Natural killer cell (primary cell): ENCODE measurements at regions not wholly inside any gene's neighbourhood (a gene's known extent, or its start where the extent isn't known, plus 50 kb on each side); places are given as distances from the start of the nearest gene placed in this dataset.

Experiments used
- ATAC-seq, 3 donors: fragments of 150-1000 bp in 2 of 3; fragments of 200-7000 bp in 1 of 3; cut with Tn5 transposase; 1 replicate in 1 of 3; 2 replicates in 2 of 3; pipeline ENCODE4 v1.10.0; 2021; ENCODE audit warnings: mild to moderate bottlenecking in 2 of 3, moderate library complexity in 2 of 3
- DNase-seq, 2 donors: peaks; one replicate each; pipeline versions ENCODE4 v3.0.0 to v3.0.0-alpha.2; 2013 to 2021; ENCODE audit warnings: mixed read lengths in 1 of 2
- H3K27ac ChIP-seq: one replicate; pipeline ENCODE4 v1.5.1; 2013; ENCODE audit warnings: mild to moderate bottlenecking, low read length
- H3K27me3 ChIP-seq: one replicate; pipeline ENCODE4 v1.6.1; 2013; ENCODE audit warnings: low read length; ENCODE audit not compliant: control insufficient read depth, insufficient read depth
- H3K36me3 ChIP-seq: one replicate; pipeline ENCODE4 v1.6.1; 2013; ENCODE audit warnings: low read length; ENCODE audit not compliant: control insufficient read depth, insufficient read depth
- H3K4me1 ChIP-seq: one replicate; pipeline ENCODE4 v1.6.1; 2013; ENCODE audit warnings: low read length; ENCODE audit not compliant: control insufficient read depth, insufficient read depth
- H3K4me3 ChIP-seq: one replicate; pipeline ENCODE4 v1.5.1; 2013; ENCODE audit warnings: low read length
- H3K9me3 ChIP-seq: one replicate; pipeline ENCODE4 v1.6.1; 2013; ENCODE audit warnings: low read length; ENCODE audit not compliant: control insufficient read depth, insufficient read depth
- H3K27ac Mint-ChIP-seq, 2 donors: one replicate each; pipeline ENCODE4 v1.8.0; 2022; ENCODE audit warnings: mild to moderate bottlenecking in 2 of 2, mixed read lengths in 2 of 2, moderate library complexity in 1 of 2
- H3K27me3 Mint-ChIP-seq, 2 donors: one replicate each; pipeline ENCODE4 v1.8.0; 2022; ENCODE audit warnings: low read depth in 2 of 2, mixed read lengths in 2 of 2
- H3K36me3 Mint-ChIP-seq: one replicate; pipeline ENCODE4 v1.8.0; 2022; ENCODE audit warnings: mixed read lengths
- H3K4me1 Mint-ChIP-seq, 2 donors: one replicate each; pipeline ENCODE4 v1.8.0; 2022; ENCODE audit warnings: mixed read lengths in 2 of 2
- H3K4me3 Mint-ChIP-seq: one replicate; pipeline ENCODE4 v1.8.0; 2022; ENCODE audit warnings: mild to moderate bottlenecking, moderate library complexity, mixed read lengths
- H3K9me3 Mint-ChIP-seq, 2 donors: one replicate each; pipeline ENCODE4 v1.8.0; 2022; ENCODE audit warnings: mixed read lengths in 2 of 2
- WGBS: methylation state at CpG from one replicate; pipeline ENCODE4 v1.1.7; 2013; ENCODE audit warnings: missing lambda C conversion rate; ENCODE audit not compliant: insufficient coverage; 5-methylcytosine and 5-hydroxymethylcytosine counted together
- intact Hi-C: fragments of 100-400 bp; cut with micrococcal nuclease; formaldehyde crosslinking; loops from one replicate; pipeline ENCODE4 v1.14.2; 2022
- TF ChIP-seq, protein P1 (sequence below): fragments of 200-600 bp; IDR thresholded peaks from one replicate; pipeline ENCODE4 v1.8.0; 2022; ENCODE audit warnings: antibody characterized with exemption

DNA sequence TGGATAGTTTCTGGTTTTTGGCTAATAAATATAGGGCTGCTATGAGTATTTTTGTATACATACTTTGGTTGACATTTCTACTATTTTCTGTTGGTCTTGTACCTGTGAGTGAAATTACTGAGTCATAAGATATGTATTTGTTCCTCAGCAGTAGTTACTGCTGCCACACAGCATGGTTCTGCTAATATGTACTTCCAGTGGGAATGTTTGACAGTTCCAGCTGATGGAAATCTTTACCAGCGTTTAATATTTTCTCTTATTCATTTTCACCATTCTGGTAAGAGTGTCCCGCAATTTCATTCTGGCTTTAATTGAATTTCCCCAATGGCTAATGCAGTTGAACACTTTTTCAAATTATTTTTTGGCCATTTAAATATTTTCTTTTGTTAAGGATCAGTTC is 57.9 kb upstream of the IL1R1 start:
- no peaks in the 10 kb centered on the region for H3K27me3 ChIP-seq
- DNase-seq (no peak), ATAC-seq (no peak)
- intact Hi-C loops: no loop called here
- Mint-ChIP-seq H3K27me3 (peaks cover 5 to 36% of the 10 kb centered on the region in 2 donors), H3K4me1 (peaks cover 18 to 25% of the 10 kb centered on the region in 2 donors), H3K4me3 (no peak overlapping the region), H3K36me3 (no peaks in the 10 kb centered on the region), H3K9me3 (no peaks in the 10 kb centered on the region), H3K27ac (no peak overlapping the region)
- H3K4me3 ChIP-seq: no peak overlapping the region
- no peaks in the 10 kb centered on the region for H3K9me3 ChIP-seq
- TF ChIP-seq, protein P1, sequence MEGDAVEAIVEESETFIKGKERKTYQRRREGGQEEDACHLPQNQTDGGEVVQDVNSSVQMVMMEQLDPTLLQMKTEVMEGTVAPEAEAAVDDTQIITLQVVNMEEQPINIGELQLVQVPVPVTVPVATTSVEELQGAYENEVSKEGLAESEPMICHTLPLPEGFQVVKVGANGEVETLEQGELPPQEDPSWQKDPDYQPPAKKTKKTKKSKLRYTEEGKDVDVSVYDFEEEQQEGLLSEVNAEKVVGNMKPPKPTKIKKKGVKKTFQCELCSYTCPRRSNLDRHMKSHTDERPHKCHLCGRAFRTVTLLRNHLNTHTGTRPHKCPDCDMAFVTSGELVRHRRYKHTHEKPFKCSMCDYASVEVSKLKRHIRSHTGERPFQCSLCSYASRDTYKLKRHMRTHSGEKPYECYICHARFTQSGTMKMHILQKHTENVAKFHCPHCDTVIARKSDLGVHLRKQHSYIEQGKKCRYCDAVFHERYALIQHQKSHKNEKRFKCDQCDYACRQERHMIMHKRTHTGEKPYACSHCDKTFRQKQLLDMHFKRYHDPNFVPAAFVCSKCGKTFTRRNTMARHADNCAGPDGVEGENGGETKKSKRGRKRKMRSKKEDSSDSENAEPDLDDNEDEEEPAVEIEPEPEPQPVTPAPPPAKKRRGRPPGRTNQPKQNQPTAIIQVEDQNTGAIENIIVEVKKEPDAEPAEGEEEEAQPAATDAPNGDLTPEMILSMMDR: no peak
- H3K4me1 ChIP-seq: peaks cover 21% of the 10 kb centered on the region
- 94% methylated on average over 2 of the region's 2 CpGs for WGBS
- H3K27ac ChIP-seq: no peak overlapping the region
- H3K36me3 ChIP-seq: no peaks in the 10 kb centered on the region

DNA sequence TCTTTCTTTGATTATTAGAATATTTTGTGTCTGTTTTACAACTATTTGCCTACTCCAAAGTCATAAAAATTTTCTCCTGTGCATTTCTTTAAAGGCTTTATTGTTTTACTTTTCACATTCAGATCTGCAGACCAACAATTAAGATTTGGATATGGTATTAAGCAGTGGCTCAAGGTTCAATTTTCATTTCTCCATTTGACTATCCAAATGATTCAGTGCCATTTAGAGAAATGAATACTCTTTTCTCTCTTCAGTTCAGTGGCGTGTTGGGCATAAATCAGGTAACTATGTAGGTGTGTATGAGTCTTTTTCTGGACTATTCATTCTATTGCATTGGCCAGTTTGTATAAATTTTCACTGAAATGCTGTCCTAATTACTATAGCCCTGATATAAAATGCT is 57.3 kb upstream of the IL1R1 start:
- intact Hi-C loops: no loop called here
- peaks cover 2% of the 10 kb centered on the region for H3K36me3 Mint-ChIP-seq
- H3K27ac Mint-ChIP-seq: no peak overlapping the region

DNA sequence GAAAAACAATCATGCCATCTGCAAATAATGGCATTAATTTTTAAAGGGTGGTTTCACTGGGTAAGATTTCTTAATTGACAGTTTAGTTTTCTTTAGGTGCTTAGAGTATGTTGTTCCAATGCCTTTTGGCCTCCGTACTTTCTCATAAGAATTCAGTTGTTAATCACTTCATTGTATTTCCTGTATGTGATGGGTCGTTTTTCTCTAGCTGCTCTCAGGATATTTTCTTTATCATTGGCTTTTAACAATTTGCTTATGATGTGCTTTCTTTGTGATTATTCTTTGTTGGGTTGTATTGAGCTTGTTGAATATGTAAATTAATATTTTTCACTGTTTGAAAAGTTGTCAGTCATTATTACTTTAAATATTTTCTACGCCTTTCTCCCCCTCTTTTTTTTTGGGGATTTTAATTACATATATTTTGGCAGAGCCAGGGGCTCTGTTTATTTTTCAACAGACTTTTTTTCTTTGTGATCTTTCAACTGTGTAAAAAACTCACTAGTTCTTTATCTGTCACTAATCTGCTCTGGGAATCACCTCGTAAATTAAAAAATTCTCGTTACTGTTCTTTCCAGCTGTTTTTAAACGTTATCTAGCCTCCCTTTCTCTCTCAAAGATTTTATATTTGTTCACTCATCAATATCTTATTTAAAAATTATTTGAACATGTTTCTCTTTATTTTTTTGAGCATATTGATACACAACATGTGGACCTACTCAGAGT is 56.2 kb upstream of the IL1R1 start:
- H3K9me3 ChIP-seq: no peaks in the 10 kb centered on the region
- no peak overlapping the region for H3K4me3 ChIP-seq
- no peak overlapping the region for H3K4me3 Mint-ChIP-seq
- peaks cover 11% of the 10 kb centered on the region for H3K36me3 Mint-ChIP-seq
- peaks cover 18 to 22% of the 10 kb centered on the region in 2 donors for H3K4me1 Mint-ChIP-seq
- H3K27ac ChIP-seq: no peak overlapping the region
- H3K27me3 ChIP-seq: no peaks in the 10 kb centered on the region
- peaks cover 18% of the 10 kb centered on the region for H3K4me1 ChIP-seq
- 80% methylated on average over 4 of the region's 6 CpGs for WGBS
- no peaks in the 10 kb centered on the region for H3K36me3 ChIP-seq
- no peak for DNase-seq
- no peak overlapping the region for H3K27ac Mint-ChIP-seq
- ATAC-seq: no peak
- TF ChIP-seq, protein P1: no peak
- peaks cover 2 to 5% of the 10 kb centered on the region in 2 donors for H3K9me3 Mint-ChIP-seq
- peaks cover 6 to 47% of the 10 kb centered on the region in 2 donors for H3K27me3 Mint-ChIP-seq
- intact Hi-C loops: no loop called here

More for the DNA sequence above, 57.3 kb upstream of the IL1R1 start:
- Histone ChIP-seq H3K36me3 (no peaks in the 10 kb centered on the region), H3K9me3 (no peaks in the 10 kb centered on the region), H3K4me3 (no peak overlapping the region), H3K4me1 (peaks cover 21% of the 10 kb centered on the region), H3K27ac (no peak overlapping the region), H3K27me3 (no peaks in the 10 kb centered on the region)
- WGBS: no CpG with 5 or more reads among the region's 1 CpG
- peaks cover 18 to 25% of the 10 kb centered on the region in 2 donors for H3K4me1 Mint-ChIP-seq
- H3K27me3 Mint-ChIP-seq: peaks cover 5 to 39% of the 10 kb centered on the region in 2 donors
- no peaks in the 10 kb centered on the region for H3K9me3 Mint-ChIP-seq
- no peak overlapping the region for H3K4me3 Mint-ChIP-seq
- TF ChIP-seq, protein P1: no peak
- no peak for ATAC-seq
- no peak for DNase-seq

DNA sequence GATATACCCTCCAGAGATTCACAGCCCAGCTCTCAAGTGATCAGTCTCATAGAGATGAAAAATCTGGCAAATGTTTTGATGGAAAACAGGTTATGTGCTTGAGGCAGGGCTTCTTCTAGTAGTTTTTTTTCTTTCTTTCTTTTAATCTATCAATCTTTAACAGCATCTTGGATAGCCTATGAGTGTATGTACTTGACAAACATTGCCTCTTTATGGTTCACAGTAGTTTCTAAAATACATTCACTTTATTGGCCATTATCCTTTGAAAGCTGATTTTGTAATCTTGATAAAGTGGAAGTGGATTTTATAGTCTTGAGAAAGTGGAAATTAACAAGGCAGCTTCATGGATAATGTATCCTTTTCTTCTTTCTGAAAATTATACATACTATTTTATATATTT is 51.4 kb upstream of the IL1R1 start:
- Histone ChIP-seq H3K27ac (no peak overlapping the region), H3K4me1 (no peaks in the 10 kb centered on the region), H3K36me3 (no peaks in the 10 kb centered on the region), H3K9me3 (no peaks in the 10 kb centered on the region), H3K27me3 (no peaks in the 10 kb centered on the region), H3K4me3 (no peak overlapping the region)
- H3K27ac Mint-ChIP-seq: no peak overlapping the region
- intact Hi-C loops: no loop called here
- peaks cover 5 to 57% of the 10 kb centered on the region in 2 donors for H3K27me3 Mint-ChIP-seq
- no peak for DNase-seq
- no peak overlapping the region for H3K4me3 Mint-ChIP-seq
- no peak for ATAC-seq
- H3K36me3 Mint-ChIP-seq: peaks cover 11% of the 10 kb centered on the region
- H3K4me1 Mint-ChIP-seq: peaks cover 0 to 4% of the 10 kb centered on the region in 2 donors
- TF ChIP-seq, protein P1: no peak
- peaks cover 2 to 5% of the 10 kb centered on the region in 2 donors for H3K9me3 Mint-ChIP-seq
